Transverse colon (tissue), 4 donors: ENCODE measurements at regions not wholly inside any gene's neighbourhood (a gene's known extent, or its start where the extent isn't known, plus 50 kb on each side); places are given as distances from the start of the nearest gene placed in this dataset.

Source experiments
- DNase-seq: peaks from one replicate; pipeline ENCODE4 v3.0.0-alpha.2; 2019
- H3K27ac ChIP-seq, 4 donors: fragments of 200-600 bp; sonication (generic); 2 replicates each; pipeline ENCODE4 v1.5.1; 2016 to 2018; ENCODE audit warnings: inconsistent platforms in 4 of 4
- H3K27me3 ChIP-seq: fragments of 200-600 bp; sonication (generic); 2 replicates; pipeline ENCODE4 v1.5.1; 2017; ENCODE audit warnings: inconsistent platforms
- H3K36me3 ChIP-seq, 4 donors: fragments of 200-600 bp; sonication (generic); 2 replicates each; pipeline ENCODE4 v1.5.1; 2017 to 2019; ENCODE audit warnings: inconsistent platforms in 4 of 4
- H3K4me1 ChIP-seq, 4 donors: fragments of 200-600 bp; sonication (generic); 2 replicates each; pipeline ENCODE4 v1.5.1; 2017 to 2020; ENCODE audit warnings: inconsistent platforms in 4 of 4
- H3K4me3 ChIP-seq, 4 donors: fragments of 200-600 bp; sonication (generic); 1 replicate in 1 of 4; 2 replicates in 3 of 4; pipeline versions ENCODE4 v1.5.1 to v1.6.1; 2017 to 2019; ENCODE audit warnings: inconsistent platforms in 4 of 4
- H3K9me3 ChIP-seq, 2 donors: fragments of 200-600 bp; sonication (generic); 2 replicates each; pipeline ENCODE4 v1.5.1; 2017 to 2019; ENCODE audit warnings: inconsistent platforms in 2 of 2
- CTCF ChIP-seq, 5 experiments: fragments of 200-600 bp in 3 of 5; fragments of 450-650 bp in 2 of 5; sonication (generic) in 3 of 5; IDR thresholded peaks; 1 replicate in 2 of 5; 2 replicates in 3 of 5; pipeline ENCODE4 v1.5.1; 2016 to 2017; ENCODE audit warnings: antibody characterized with exemption in 5 of 5, inconsistent platforms in 3 of 5, mild to moderate bottlenecking in 2 of 5, moderate library complexity in 1 of 5
- EP300 ChIP-seq: sonication (generic); formaldehyde crosslinking; IDR thresholded peaks from one replicate; pipeline ENCODE4 v1.6.1; 2017; ENCODE audit warnings: antibody characterized with exemption, low read depth
- POLR2A ChIP-seq: fragments of 450-650 bp; IDR thresholded peaks from one replicate; pipeline ENCODE4 v1.6.1; 2016; ENCODE audit warnings: antibody characterized with exemption, mild to moderate bottlenecking, moderate library complexity
- POLR2AphosphoS5 ChIP-seq, 3 donors: sonication (generic); formaldehyde crosslinking; IDR thresholded peaks; one replicate each; pipeline ENCODE4 v1.6.1; 2016; ENCODE audit warnings: antibody characterized with exemption in 3 of 3
- WGBS, 2 donors: methylation state at CpG; one replicate each; pipeline ENCODE4 v1.1.5; 2018; ENCODE audit warnings: low coverage in 1 of 2; 5-methylcytosine and 5-hydroxymethylcytosine counted together
- in situ Hi-C, 4 donors: fragments of 200-750 bp; cut with MboI; loops; one replicate each; pipeline versions ENCODE4 v1.15.0 to v1.15.1; 2017; ENCODE audit warnings: low sequenced_read_pairs in 3 of 4, low pct_ligation_motif_present in 1 of 4, low pct_unique_long_range_greater_than_20kb in 1 of 4
- intact Hi-C: fragments of 100-400 bp; cut with DNase I; formaldehyde crosslinking; loops from one replicate; pipeline ENCODE4 v1.15.1; 2023; ENCODE audit warnings: low total_unique reads

DNA sequence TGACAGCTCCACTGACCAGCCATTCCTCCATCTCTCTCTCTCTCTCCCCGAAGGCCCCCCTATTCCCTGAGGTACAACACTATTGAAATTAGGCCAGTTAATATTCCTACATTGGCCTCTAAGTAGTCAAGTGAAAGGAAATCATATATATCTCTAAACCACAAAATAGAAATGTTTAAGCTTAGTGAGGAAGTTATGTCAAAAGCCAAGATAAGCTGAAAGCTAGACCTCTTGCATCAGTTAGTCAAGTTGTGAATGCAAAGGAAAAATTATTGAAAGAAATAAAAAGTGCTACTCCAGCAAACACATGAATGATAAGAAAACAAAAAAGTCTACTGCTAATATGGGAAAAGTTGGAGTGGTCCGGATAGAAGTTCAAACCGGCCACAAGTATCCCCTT is 301.3 kb upstream of the RBMS1 start:
- Histone ChIP-seq H3K4me3 (no peak overlapping the region), H3K4me1 (no peaks in the 10 kb centered on the region), H3K27ac (no peak overlapping the region), H3K27me3 (no peaks in the 10 kb centered on the region), H3K9me3 (no peaks in the 10 kb centered on the region), H3K36me3 (no peaks in the 10 kb centered on the region)
- DNase-seq, result no peak
- no peak for TF ChIP-seq EP300
- TF ChIP-seq CTCF (IDR thresholded peaks at IDR 0.05), result no peak
- TF ChIP-seq POLR2AphosphoS5 (IDR thresholded peaks at IDR 0.05), result no peak
- no peak for TF ChIP-seq POLR2A
- 83 to 87% methylated on average over 3 of the region's 3 CpGs for WGBS, 2 donors
- intact Hi-C loops, result no loop called here
- in situ Hi-C loops, result no loop called here

- Histone ChIP-seq H3K27ac (no peak overlapping the region), H3K4me1 (no peaks in the 10 kb centered on the region), H3K9me3 (no peaks in the 10 kb centered on the region), H3K36me3 (no peaks in the 10 kb centered on the region), H3K27me3 (no peaks in the 10 kb centered on the region), H3K4me3 (no peak overlapping the region)
- no peak for DNase-seq
- in situ Hi-C loops (no loop called here), intact Hi-C loops (no loop called here)
- TF ChIP-seq POLR2AphosphoS5 (IDR thresholded peaks at IDR 0.05) (no peak), CTCF (IDR thresholded peaks at IDR 0.05) (no peak), EP300 (no peak), POLR2A (no peak)
Observed at GRCh38 chr2:160803881-160804280, 310.3 kb upstream of the RBMS1 start.

DNA sequence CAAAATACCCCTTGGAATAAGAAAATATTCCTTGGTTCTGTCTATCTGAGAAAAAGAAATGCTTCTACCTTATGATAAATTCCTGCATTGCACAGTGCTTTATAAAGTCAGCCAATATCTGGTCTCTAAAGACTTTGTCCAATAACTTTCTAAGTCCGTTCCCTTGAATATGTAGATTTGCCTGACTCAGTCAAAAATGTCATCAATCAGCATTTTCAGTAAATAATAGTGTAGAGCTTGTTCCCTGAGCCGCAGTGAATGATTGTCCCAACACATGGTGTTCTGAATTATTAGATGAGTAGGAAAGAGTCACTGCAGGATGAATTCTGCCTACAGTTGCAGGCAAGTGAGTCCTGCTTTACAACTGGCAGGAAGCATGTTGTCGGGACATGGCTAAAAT is 316.8 kb upstream of the RBMS1 start:
- intact Hi-C loops, result no loop called here
- in situ Hi-C loops, result no loop called here
- H3K36me3 ChIP-seq, result no peaks in the 10 kb centered on the region
- no peaks in the 10 kb centered on the region for H3K4me1 ChIP-seq
- no peak for TF ChIP-seq CTCF (IDR thresholded peaks at IDR 0.05)
- DNase-seq, result no peak
- no peaks in the 10 kb centered on the region for H3K27me3 ChIP-seq
- no peak overlapping the region for H3K4me3 ChIP-seq
- no peak overlapping the region for H3K27ac ChIP-seq
- no peaks in the 10 kb centered on the region for H3K9me3 ChIP-seq
- WGBS, 2 donors, result 82 to 90% methylated on average over 2 to 3 of the region's 3 CpGs

DNA sequence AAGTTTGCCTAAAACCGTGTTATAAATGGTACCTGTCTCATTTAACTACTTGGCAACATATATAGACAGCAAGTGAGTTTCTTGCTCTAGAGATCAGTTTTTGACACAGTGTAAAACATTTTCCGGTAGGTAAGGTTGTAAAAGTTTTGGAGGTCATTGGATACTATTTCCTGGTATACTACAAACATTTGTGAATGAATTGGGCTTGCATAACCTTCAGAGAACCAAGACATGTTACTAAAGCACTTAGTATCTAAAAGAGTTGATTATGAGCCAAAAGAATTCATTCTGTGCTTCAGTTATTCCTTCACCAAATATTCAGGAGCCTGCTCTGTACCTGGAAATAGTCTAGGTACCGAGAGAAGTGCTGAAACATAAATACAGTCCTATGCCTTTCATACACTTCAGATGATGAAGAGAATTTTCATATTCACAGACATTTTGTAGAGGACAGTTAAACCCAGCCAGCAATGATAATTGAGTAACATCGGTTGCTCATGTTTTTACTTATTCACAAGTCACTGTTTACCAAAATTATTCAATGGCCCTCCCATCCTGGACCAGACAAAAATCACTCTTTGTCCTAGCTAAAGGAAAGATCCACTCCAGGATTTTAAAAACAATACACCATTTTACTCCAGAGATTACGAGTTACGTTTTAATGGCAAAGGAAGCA is 319.4 kb upstream of the RBMS1 start:
- DNase-seq, result no peak
- WGBS, 2 donors, result 21 to 46% methylated on average over 4 to 6 of the region's 6 CpGs
- H3K4me3 ChIP-seq, result no peak overlapping the region
- peaks cover 0 to 6% (median 0%) of the 10 kb centered on the region in 4 donors for H3K4me1 ChIP-seq
- intact Hi-C loops (no loop called here), in situ Hi-C loops (no loop called here)
- peak overlapping the region in 1 of 4 donors; percentile 4 for H3K27ac ChIP-seq
- H3K27me3 ChIP-seq, result no peaks in the 10 kb centered on the region
- no peaks in the 10 kb centered on the region for H3K36me3 ChIP-seq
- H3K9me3 ChIP-seq, result no peaks in the 10 kb centered on the region
- TF ChIP-seq POLR2AphosphoS5 (IDR thresholded peaks at IDR 0.05) (no peak), POLR2A (no peak), EP300 (no peak), CTCF (IDR thresholded peaks at IDR 0.05) (no peak)
